Activated CD8-positive, alpha-beta memory T cell treated with anti-CD3 and anti-CD28 coated beads, Interleukin-2, amount 10 ng/mL, durations not matched to agents 7 days and 5 days (primary cell): ENCODE measurements at regions not wholly inside any gene's neighbourhood (a gene's known extent, or its start where the extent isn't known, plus 50 kb on each side); places are given as distances from the start of the nearest gene placed in this dataset.
"Not testable (repeated sequence)": the region's sequence is repeated elsewhere in the genome, so short reads cannot be mapped to it uniquely, and the experiment has no call there.

Experiments
- ATAC-seq: fragments of 150-1000 bp; cut with Tn5 transposase; one replicate; pipeline ENCODE4 v1.10.0; 2021; ENCODE audit warnings: moderate library complexity
- CTCF ChIA-PET: fragments of 350-600 bp; sonication (Branson Sonifier 250); formaldehyde crosslinking; loops from one replicate; lab custom pipeline; 2021; ENCODE audit warnings: antibody characterized with exemption; lab: Charles Lee
- DNase-seq: peaks from one replicate; pipeline ENCODE4 v3.0.0-alpha.2; 2020
- H3K27ac Mint-ChIP-seq: one replicate; pipeline ENCODE4 v1.8.0; 2021; ENCODE audit warnings: mild to moderate bottlenecking, mixed read lengths
- H3K27me3 Mint-ChIP-seq: one replicate; pipeline ENCODE4 v1.8.0; 2021; ENCODE audit warnings: mixed read lengths
- H3K36me3 Mint-ChIP-seq: one replicate; pipeline ENCODE4 v1.8.0; 2021; ENCODE audit warnings: mild to moderate bottlenecking, mixed read lengths
- H3K4me1 Mint-ChIP-seq: one replicate; pipeline ENCODE4 v1.8.0; 2021; ENCODE audit warnings: mixed read lengths
- H3K4me3 Mint-ChIP-seq: one replicate; pipeline ENCODE4 v1.8.0; 2021; ENCODE audit warnings: mild to moderate bottlenecking, moderate library complexity, mixed read lengths
- H3K9me3 Mint-ChIP-seq: one replicate; pipeline ENCODE4 v1.8.0; 2022; ENCODE audit warnings: low read depth, mixed read lengths

- ATAC-seq = no peak
- H3K4me3 Mint-ChIP-seq = no peak overlapping the region
- H3K9me3 Mint-ChIP-seq = peaks cover 8% of the 10 kb centered on the region
- no peaks in the 10 kb centered on the region for H3K36me3 Mint-ChIP-seq
- H3K27me3 Mint-ChIP-seq = no peaks in the 10 kb centered on the region
- no peak for DNase-seq
- no peak overlapping the region for H3K27ac Mint-ChIP-seq
- CTCF ChIA-PET = no interaction called here
- H3K4me1 Mint-ChIP-seq = no peaks in the 10 kb centered on the region
Measured at GRCh38 chr11:23840872-23841271, 656.0 kb upstream of the LUZP2 start.

GRCh38 chr11:23846902-23847422, 649.9 kb upstream of the LUZP2 start:
- CTCF ChIA-PET = no interaction called here
- ATAC-seq (no peak), DNase-seq (no peak)
- Mint-ChIP-seq H3K4me3 (no peak overlapping the region), H3K9me3 (peaks cover 14% of the 10 kb centered on the region), H3K27me3 (no peaks in the 10 kb centered on the region), H3K36me3 (no peaks in the 10 kb centered on the region), H3K4me1 (no peaks in the 10 kb centered on the region), H3K27ac (no peak overlapping the region)

GRCh38 chr11:23851216-23851615, 645.6 kb upstream of the LUZP2 start:
- no peaks in the 10 kb centered on the region for H3K27me3 Mint-ChIP-seq
- H3K27ac Mint-ChIP-seq = no peak overlapping the region
- H3K4me3 Mint-ChIP-seq = no peak overlapping the region
- no peaks in the 10 kb centered on the region for H3K36me3 Mint-ChIP-seq
- peaks cover 9% of the 10 kb centered on the region for H3K9me3 Mint-ChIP-seq
- DNase-seq (no peak), ATAC-seq (no peak)
- CTCF ChIA-PET = no interaction called here
- no peaks in the 10 kb centered on the region for H3K4me1 Mint-ChIP-seq

- Mint-ChIP-seq H3K4me3 (no peak overlapping the region), H3K27me3 (no peaks in the 10 kb centered on the region), H3K27ac (no peak overlapping the region), H3K36me3 (no peaks in the 10 kb centered on the region), H3K4me1 (no peaks in the 10 kb centered on the region), H3K9me3 (peaks cover 3% of the 10 kb centered on the region)
- ATAC-seq = no peak
- CTCF ChIA-PET = no interaction called here
- no peak for DNase-seq
Measured at GRCh38 chr11:23856654-23857053, 640.2 kb upstream of the LUZP2 start.

GRCh38 chr11:23859087-23859486, 637.8 kb upstream of the LUZP2 start:
- ATAC-seq = no peak
- peaks cover 6% of the 10 kb centered on the region for H3K9me3 Mint-ChIP-seq
- DNase-seq = no peak
- no peak overlapping the region for H3K27ac Mint-ChIP-seq
- no peak overlapping the region for H3K4me3 Mint-ChIP-seq
- H3K36me3 Mint-ChIP-seq = no peaks in the 10 kb centered on the region
- no peaks in the 10 kb centered on the region for H3K4me1 Mint-ChIP-seq
- no peaks in the 10 kb centered on the region for H3K27me3 Mint-ChIP-seq
- CTCF ChIA-PET = no interaction called here

GRCh38 chr11:23861615-23862014, 635.2 kb upstream of the LUZP2 start:
- ATAC-seq (no peak), DNase-seq (no peak)
- CTCF ChIA-PET = interaction anchor here (1.1 kb wide), 1 partner anchor 33 kb away, joined by 4 read pairs; no protein-coding TSS in a partner anchor
- peaks cover 6% of the 10 kb centered on the region for H3K9me3 Mint-ChIP-seq
- no peak overlapping the region for H3K27ac Mint-ChIP-seq
- H3K4me3 Mint-ChIP-seq = no peak overlapping the region
- H3K4me1 Mint-ChIP-seq = no peaks in the 10 kb centered on the region
- H3K36me3 Mint-ChIP-seq = no peaks in the 10 kb centered on the region
- H3K27me3 Mint-ChIP-seq = no peaks in the 10 kb centered on the region

- Mint-ChIP-seq H3K4me3 (no peak overlapping the region), H3K9me3 (peaks cover 9% of the 10 kb centered on the region), H3K36me3 (no peaks in the 10 kb centered on the region), H3K4me1 (no peaks in the 10 kb centered on the region), H3K27me3 (no peaks in the 10 kb centered on the region), H3K27ac (no peak overlapping the region)
- no peak for ATAC-seq
- CTCF ChIA-PET = no interaction called here
- no peak for DNase-seq
Measured at GRCh38 chr11:23865341-23865975, 631.4 kb upstream of the LUZP2 start.

- Mint-ChIP-seq H3K36me3 (no peaks in the 10 kb centered on the region), H3K27ac (no peak overlapping the region), H3K4me3 (no peak overlapping the region), H3K27me3 (no peaks in the 10 kb centered on the region), H3K4me1 (no peaks in the 10 kb centered on the region), H3K9me3 (peaks cover 9% of the 10 kb centered on the region)
- no peak for DNase-seq
- CTCF ChIA-PET = no interaction called here
- no peak for ATAC-seq
Measured at GRCh38 chr11:23866641-23867040, 630.2 kb upstream of the LUZP2 start.

GRCh38 chr11:23869671-23870070, 627.2 kb upstream of the LUZP2 start:
- H3K9me3 Mint-ChIP-seq = peaks cover 2% of the 10 kb centered on the region
- DNase-seq = no peak
- H3K27ac Mint-ChIP-seq = no peak overlapping the region
- no peak for ATAC-seq
- no peaks in the 10 kb centered on the region for H3K27me3 Mint-ChIP-seq
- H3K4me3 Mint-ChIP-seq = no peak overlapping the region
- H3K4me1 Mint-ChIP-seq = no peaks in the 10 kb centered on the region
- no peaks in the 10 kb centered on the region for H3K36me3 Mint-ChIP-seq
- CTCF ChIA-PET = no interaction called here

GRCh38 chr11:23873406-23873805, 623.4 kb upstream of the LUZP2 start:
- Mint-ChIP-seq H3K36me3 (no peaks in the 10 kb centered on the region), H3K27me3 (no peaks in the 10 kb centered on the region), H3K27ac (no peak overlapping the region), H3K9me3 (peaks cover 5% of the 10 kb centered on the region), H3K4me3 (no peak overlapping the region), H3K4me1 (no peaks in the 10 kb centered on the region)
- CTCF ChIA-PET = no interaction called here
- ATAC-seq (no peak), DNase-seq (no peak)

- CTCF ChIA-PET = no interaction called here
- no peaks in the 10 kb centered on the region for H3K4me1 Mint-ChIP-seq
- no peaks in the 10 kb centered on the region for H3K27me3 Mint-ChIP-seq
- peaks cover 3% of the 10 kb centered on the region for H3K9me3 Mint-ChIP-seq
- H3K27ac Mint-ChIP-seq = no peak overlapping the region
- H3K4me3 Mint-ChIP-seq = no peak overlapping the region
- H3K36me3 Mint-ChIP-seq = no peaks in the 10 kb centered on the region
- ATAC-seq (no peak), DNase-seq (no peak)
Measured at GRCh38 chr11:23875176-23875850, 621.5 kb upstream of the LUZP2 start.

- CTCF ChIA-PET, H3K4me1 Mint-ChIP-seq, H3K27me3 Mint-ChIP-seq, DNase-seq, ATAC-seq, H3K4me3 Mint-ChIP-seq, H3K36me3 Mint-ChIP-seq, H3K27ac Mint-ChIP-seq, H3K9me3 Mint-ChIP-seq: not testable (repeated sequence)
Measured at GRCh38 chr11:23883426-23884048, 613.3 kb upstream of the LUZP2 start.

GRCh38 chr11:23884341-23884740, 612.5 kb upstream of the LUZP2 start:
- Mint-ChIP-seq H3K27me3 (no peaks in the 10 kb centered on the region), H3K9me3 (peaks cover 2% of the 10 kb centered on the region), H3K36me3 (no peaks in the 10 kb centered on the region), H3K4me1 (no peaks in the 10 kb centered on the region), H3K27ac (no peak overlapping the region), H3K4me3 (no peak overlapping the region)
- CTCF ChIA-PET = no interaction called here
- ATAC-seq = no peak
- no peak for DNase-seq

GRCh38 chr11:23885801-23886200, 611.1 kb upstream of the LUZP2 start:
- H3K27me3 Mint-ChIP-seq = no peaks in the 10 kb centered on the region
- DNase-seq (no peak), ATAC-seq (no peak)
- H3K4me1 Mint-ChIP-seq = no peaks in the 10 kb centered on the region
- H3K27ac Mint-ChIP-seq = no peak overlapping the region
- no peaks in the 10 kb centered on the region for H3K36me3 Mint-ChIP-seq
- H3K4me3 Mint-ChIP-seq = no peak overlapping the region
- peaks cover 3% of the 10 kb centered on the region for H3K9me3 Mint-ChIP-seq
- CTCF ChIA-PET = no interaction called here
